Activated CD8-positive, alpha-beta T cell treated with anti-CD3 and anti-CD28 coated beads for 36 hours (primary cell): ENCODE measurements at regions not wholly inside any gene's neighbourhood (a gene's known extent, or its start where the extent isn't known, plus 50 kb on each side); places are given as distances from the start of the nearest gene placed in this dataset.

Source experiments
- ATAC-seq: fragments of 200-7000 bp; cut with Tn5 transposase; one replicate; pipeline ENCODE4 v1.10.0; 2021; ENCODE audit warnings: mild to moderate bottlenecking, moderate library complexity
- CTCF ChIA-PET: fragments of 350-600 bp; sonication (Branson Sonifier 250); formaldehyde crosslinking; loops from one replicate; lab custom pipeline; 2021; ENCODE audit warnings: antibody characterized with exemption; lab: Charles Lee
- POLR2A ChIA-PET: fragments of 350-600 bp; sonication (Branson Sonifier 250); formaldehyde crosslinking; loops from one replicate; lab custom pipeline; 2021; ENCODE audit warnings: antibody characterized with exemption; lab: Charles Lee
- DNase-seq: peaks from one replicate; pipeline ENCODE4 v3.0.0-alpha.2; 2020
- H3K27ac Mint-ChIP-seq: one replicate; pipeline ENCODE4 v1.8.0; 2021; ENCODE audit warnings: mild to moderate bottlenecking, mixed read lengths
- H3K27me3 Mint-ChIP-seq: one replicate; pipeline ENCODE4 v1.8.0; 2021; ENCODE audit warnings: mixed read lengths
- H3K36me3 Mint-ChIP-seq: one replicate; pipeline ENCODE4 v1.8.0; 2021; ENCODE audit warnings: low read depth, mixed read lengths
- H3K4me1 Mint-ChIP-seq: one replicate; pipeline ENCODE4 v1.8.0; 2021; ENCODE audit warnings: low read depth, mixed read lengths
- H3K4me3 Mint-ChIP-seq: one replicate; pipeline ENCODE4 v1.8.0; 2021; ENCODE audit warnings: mild to moderate bottlenecking, moderate library complexity, mixed read lengths
- H3K9me3 Mint-ChIP-seq: one replicate; pipeline ENCODE4 v1.8.0; 2021; ENCODE audit warnings: mixed read lengths
- intact Hi-C: fragments of 100-400 bp; cut with micrococcal nuclease; formaldehyde crosslinking; loops from one replicate; pipeline ENCODE4 v1.10.0; 2022
- TF ChIP-seq, protein P1 (sequence below): fragments of 200-600 bp; IDR thresholded peaks from one replicate; pipeline ENCODE4 v1.8.0; 2022; ENCODE audit warnings: antibody characterized with exemption, mild to moderate bottlenecking

DNA sequence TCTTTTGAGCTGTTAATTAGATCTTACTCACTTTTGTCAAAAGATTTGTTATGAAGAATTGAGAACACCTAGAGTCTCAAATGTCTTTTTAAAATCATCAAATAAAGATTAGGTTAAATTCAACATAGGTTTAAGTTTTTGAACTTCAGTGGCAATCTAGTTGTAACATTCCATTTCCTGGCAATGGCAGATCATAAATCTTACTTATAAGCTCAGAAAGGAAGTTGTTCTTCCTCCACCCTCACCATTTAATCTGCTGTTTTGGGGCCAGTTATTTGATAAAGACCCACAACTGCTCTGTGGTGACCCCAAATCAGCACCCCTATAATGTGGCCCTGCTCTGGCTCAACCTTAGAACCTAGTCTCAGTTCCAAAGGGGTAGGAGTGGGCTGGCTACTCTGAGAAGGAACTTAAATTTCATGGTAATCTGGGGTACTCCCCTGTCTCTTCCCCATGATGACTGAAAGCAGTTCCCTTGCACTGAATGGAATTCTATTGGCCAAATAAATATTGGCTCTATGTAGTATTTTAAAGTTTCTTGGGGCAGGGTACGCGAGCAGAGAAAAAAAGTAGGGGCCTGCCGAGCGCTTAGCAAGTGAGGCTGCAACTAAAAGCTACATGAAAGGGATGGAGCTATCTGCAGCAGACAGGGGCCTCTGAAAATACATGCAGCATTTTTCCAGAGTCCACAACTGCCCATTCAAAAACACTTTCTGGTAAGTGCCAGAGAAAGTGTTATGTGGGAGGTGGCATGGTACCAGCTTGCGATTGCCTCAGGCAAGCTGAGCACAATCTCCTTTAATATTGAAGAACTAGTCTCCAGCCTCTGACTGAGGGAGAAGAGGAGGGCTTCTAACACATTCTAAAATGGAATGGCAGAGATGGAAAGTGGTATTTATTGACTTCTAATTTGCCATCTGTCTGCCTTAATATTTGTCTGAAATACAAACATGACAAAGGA, 103.6 kb upstream of the RASGRP1 start:
- ChIA-PET CTCF (interaction anchor here (0.8 to 10.9 kb wide), 10 partner anchors 14 to 160 kb away, joined by 3 to 127 read pairs (median 4); partner anchors contain the start of gene RASGRP1), POLR2A (interaction anchor here (0.7 to 10.3 kb wide), 3 partner anchors 13 to 104 kb away, joined by 3 to 94 read pairs (median 22); partner anchors contain the start of gene RASGRP1)
- Mint-ChIP-seq H3K27ac (peak overlapping the region; percentile 73), H3K27me3 (no peaks in the 10 kb centered on the region), H3K36me3 (peaks cover 5% of the 10 kb centered on the region), H3K4me3 (no peak overlapping the region), H3K4me1 (peaks cover 87% of the 10 kb centered on the region), H3K9me3 (no peaks in the 10 kb centered on the region)
- ATAC-seq: no peak
- TF ChIP-seq, protein P1, sequence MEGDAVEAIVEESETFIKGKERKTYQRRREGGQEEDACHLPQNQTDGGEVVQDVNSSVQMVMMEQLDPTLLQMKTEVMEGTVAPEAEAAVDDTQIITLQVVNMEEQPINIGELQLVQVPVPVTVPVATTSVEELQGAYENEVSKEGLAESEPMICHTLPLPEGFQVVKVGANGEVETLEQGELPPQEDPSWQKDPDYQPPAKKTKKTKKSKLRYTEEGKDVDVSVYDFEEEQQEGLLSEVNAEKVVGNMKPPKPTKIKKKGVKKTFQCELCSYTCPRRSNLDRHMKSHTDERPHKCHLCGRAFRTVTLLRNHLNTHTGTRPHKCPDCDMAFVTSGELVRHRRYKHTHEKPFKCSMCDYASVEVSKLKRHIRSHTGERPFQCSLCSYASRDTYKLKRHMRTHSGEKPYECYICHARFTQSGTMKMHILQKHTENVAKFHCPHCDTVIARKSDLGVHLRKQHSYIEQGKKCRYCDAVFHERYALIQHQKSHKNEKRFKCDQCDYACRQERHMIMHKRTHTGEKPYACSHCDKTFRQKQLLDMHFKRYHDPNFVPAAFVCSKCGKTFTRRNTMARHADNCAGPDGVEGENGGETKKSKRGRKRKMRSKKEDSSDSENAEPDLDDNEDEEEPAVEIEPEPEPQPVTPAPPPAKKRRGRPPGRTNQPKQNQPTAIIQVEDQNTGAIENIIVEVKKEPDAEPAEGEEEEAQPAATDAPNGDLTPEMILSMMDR: no peak
- intact Hi-C loops: no loop called here
- DNase-seq: no peak

DNA sequence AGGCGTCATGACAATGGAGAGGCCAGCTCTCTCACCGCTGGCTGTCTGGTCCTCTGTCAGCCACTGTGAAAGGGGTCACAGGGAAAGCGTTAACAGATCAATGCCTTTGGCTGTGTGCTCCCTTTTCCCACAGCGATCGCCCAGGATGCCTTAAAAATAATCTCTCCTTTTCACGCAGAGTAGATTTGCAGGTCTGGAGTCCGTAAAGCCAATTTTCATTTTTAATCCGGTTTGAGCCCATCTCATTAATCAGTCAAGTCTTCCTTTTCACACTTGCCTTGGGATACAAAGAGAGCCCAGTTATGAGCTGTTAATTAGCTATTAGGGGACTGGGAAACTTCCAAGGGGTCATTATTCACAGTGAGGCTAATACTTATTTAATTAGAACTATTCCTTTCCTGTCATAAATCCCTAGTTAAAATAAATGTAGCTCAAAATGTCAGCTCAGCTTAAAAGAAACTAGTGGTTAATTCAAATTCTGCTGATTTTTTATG, 104.3 kb upstream of the RASGRP1 start:
- DNase-seq: no peak
- POLR2A ChIA-PET: interaction anchor here (3.2 to 10.3 kb wide), 2 partner anchors 18 to 105 kb away, joined by 22 to 94 read pairs; partner anchors contain the start of gene RASGRP1
- intact Hi-C loops: no loop called here
- H3K4me1 Mint-ChIP-seq: peaks cover 90% of the 10 kb centered on the region
- H3K4me3 Mint-ChIP-seq: no peak overlapping the region
- no peaks in the 10 kb centered on the region for H3K9me3 Mint-ChIP-seq
- TF ChIP-seq, protein P1: no peak
- CTCF ChIA-PET: interaction anchor here (1.0 to 10.9 kb wide), 8 partner anchors 14 to 160 kb away, joined by 3 to 127 read pairs (median 8); partner anchors contain the start of gene RASGRP1
- no peak for ATAC-seq
- H3K27me3 Mint-ChIP-seq: no peaks in the 10 kb centered on the region
- H3K36me3 Mint-ChIP-seq: peaks cover 4% of the 10 kb centered on the region
- peak overlapping the region; percentile 73 for H3K27ac Mint-ChIP-seq

DNA sequence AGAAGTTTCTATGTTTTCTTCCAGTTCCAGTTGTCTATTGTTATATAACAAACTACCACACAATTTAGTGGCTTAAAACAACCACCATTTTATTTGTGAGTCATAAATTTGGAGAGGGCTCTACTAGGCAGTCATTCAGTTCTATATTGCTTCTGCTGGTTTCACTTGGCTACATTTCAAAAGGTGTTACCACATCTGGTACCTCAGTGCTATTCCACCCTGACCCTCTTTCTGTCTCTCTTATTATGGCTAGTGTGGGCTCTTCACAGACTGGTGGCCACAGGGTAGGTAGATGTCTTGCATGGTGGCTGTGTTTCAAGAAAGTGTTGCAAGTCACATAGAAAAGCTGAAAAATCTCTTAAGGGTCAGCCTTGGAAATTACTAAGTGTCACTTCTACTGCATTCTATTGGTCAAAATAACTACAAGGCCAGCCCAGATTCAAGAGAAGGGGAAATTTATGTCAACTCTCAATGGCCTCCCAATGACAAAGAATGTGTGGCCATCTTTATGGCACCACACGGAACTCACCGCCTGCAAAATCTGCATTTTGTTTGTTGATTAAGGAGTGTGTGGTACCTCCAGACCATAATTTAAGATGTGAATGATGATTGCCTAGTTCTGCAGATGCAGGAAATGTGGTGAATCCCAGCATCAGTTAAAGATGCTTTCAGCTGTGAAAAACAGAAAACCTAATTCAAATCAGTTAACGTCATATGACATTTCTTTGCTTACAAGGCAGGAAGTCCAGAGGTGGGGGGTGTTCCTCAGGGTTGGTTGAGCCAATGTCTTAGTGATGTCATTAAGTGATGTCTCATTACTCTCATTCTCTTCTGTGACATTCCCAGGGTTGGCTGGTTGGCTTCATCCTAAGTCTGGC, 105.8 kb upstream of the RASGRP1 start:
- Mint-ChIP-seq H3K9me3 (no peaks in the 10 kb centered on the region), H3K27ac (peak overlapping the region; percentile 95), H3K4me1 (peaks cover 86% of the 10 kb centered on the region), H3K4me3 (peak overlapping the region; percentile 62), H3K27me3 (no peaks in the 10 kb centered on the region), H3K36me3 (peaks cover 3% of the 10 kb centered on the region)
- intact Hi-C loops: loop anchor here (2.0 to 5.0 kb wide), 3 partner anchors 16 to 58 kb away; no protein-coding TSS in a partner anchor
- TF ChIP-seq, protein P1: no peak
- CTCF ChIA-PET: interaction anchor here (0.6 to 10.9 kb wide), 7 partner anchors 11 to 109 kb away, joined by 3 to 127 read pairs (median 5); partner anchors contain the start of gene RASGRP1
- peak; percentile 87 for DNase-seq
- ATAC-seq: peak; percentile 58
- POLR2A ChIA-PET: interaction anchor here (0.6 to 10.3 kb wide), 9 partner anchors 9 to 419 kb away, joined by 3 to 94 read pairs (median 5); partner anchors contain the start of gene RASGRP1

DNA sequence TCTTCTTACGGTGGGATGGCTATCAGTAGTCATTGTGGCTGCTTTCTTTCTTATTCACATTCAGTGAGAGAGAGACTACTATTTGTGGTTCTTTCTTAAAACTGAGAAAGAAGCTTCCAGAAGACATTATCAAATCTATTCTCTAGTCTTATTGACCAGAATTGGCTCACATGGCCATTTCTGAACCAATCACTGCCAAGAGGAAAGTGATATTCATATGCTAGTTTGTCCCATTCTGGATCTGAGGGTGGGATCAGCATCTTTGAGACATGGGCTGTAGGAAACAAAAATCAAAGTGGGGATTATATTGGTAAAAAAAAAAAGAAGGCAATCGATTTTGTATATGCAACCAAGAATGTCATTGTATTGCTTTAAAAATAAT, 106.4 kb upstream of the RASGRP1 start:
- Mint-ChIP-seq H3K36me3 (peaks cover 3% of the 10 kb centered on the region), H3K9me3 (no peaks in the 10 kb centered on the region), H3K27ac (peak overlapping the region; percentile 95), H3K4me1 (peaks cover 81% of the 10 kb centered on the region), H3K27me3 (no peaks in the 10 kb centered on the region), H3K4me3 (peak overlapping the region; percentile 62)
- DNase-seq: no peak
- ChIA-PET POLR2A (interaction anchor here (0.7 to 10.3 kb wide), 10 partner anchors 8 to 133 kb away, joined by 3 to 94 read pairs (median 4); partner anchors contain the start of gene RASGRP1), CTCF (interaction anchor here (0.6 to 10.9 kb wide), 7 partner anchors 11 to 109 kb away, joined by 3 to 127 read pairs (median 37); partner anchors contain the start of gene RASGRP1)
- ATAC-seq: no peak
- intact Hi-C loops: loop anchor here (2.0 to 5.0 kb wide), 3 partner anchors 16 to 59 kb away; no protein-coding TSS in a partner anchor
- TF ChIP-seq, protein P1: no peak
